ENCODE measurements at regions not wholly inside any gene's neighbourhood (a gene's known extent, or its start where the extent isn't known, plus 50 kb on each side); places are given as distances from the start of the nearest gene placed in this dataset.

DNA sequence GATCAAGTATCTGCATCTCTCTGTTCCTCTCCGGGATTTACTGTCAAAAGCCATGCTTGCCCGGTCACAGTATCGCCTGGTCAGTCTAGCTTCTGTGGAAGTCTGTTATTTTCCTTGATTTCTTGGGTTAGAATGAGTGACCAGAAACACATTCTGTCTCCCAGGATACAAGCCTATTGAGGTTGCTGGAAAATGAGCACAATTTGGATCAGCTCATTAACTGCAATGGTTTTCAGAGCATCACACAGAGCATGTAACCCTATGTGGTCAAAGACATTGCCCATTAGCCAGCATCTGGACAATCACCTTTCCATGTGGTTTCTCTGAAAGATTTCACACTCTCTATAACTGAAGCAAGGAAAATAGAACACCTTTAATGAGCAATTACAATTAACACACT, 124.2 kb upstream of the FAM98A start:
- TF ChIP-seq, protein P1, sequence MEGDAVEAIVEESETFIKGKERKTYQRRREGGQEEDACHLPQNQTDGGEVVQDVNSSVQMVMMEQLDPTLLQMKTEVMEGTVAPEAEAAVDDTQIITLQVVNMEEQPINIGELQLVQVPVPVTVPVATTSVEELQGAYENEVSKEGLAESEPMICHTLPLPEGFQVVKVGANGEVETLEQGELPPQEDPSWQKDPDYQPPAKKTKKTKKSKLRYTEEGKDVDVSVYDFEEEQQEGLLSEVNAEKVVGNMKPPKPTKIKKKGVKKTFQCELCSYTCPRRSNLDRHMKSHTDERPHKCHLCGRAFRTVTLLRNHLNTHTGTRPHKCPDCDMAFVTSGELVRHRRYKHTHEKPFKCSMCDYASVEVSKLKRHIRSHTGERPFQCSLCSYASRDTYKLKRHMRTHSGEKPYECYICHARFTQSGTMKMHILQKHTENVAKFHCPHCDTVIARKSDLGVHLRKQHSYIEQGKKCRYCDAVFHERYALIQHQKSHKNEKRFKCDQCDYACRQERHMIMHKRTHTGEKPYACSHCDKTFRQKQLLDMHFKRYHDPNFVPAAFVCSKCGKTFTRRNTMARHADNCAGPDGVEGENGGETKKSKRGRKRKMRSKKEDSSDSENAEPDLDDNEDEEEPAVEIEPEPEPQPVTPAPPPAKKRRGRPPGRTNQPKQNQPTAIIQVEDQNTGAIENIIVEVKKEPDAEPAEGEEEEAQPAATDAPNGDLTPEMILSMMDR (conservative IDR thresholded peaks at IDR 0.05; ENCODE audit: low read depth, low read length) = no peak
- DNase-seq (ENCODE audit: low read depth) = no peak
- no peak overlapping the region for H3K4me3 ChIP-seq (ENCODE audit: low read depth, low read length)

DNA sequence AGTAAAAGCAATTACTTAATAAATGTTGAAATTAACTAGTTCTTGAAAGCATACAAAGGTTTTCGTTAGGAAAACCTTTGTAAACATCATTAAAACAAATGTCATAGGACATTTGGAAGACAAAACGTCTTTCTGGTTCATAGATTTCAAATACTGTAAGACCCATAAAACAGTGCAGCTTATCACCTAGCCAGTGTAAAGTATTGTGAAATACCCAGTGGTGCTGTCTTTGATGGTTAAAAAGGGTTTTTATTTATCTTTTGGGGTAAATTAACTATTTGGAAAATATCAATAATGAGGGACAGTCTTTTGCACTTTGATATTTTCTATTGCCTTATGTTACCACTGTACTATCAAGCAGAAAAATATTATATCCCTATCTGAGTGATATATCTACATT, 120.0 kb upstream of the FAM98A start:
- DNase-seq (ENCODE audit: low read depth) = no peak
- no peak overlapping the region for H3K4me3 ChIP-seq (ENCODE audit: low read depth, low read length)
- TF ChIP-seq, protein P1 (conservative IDR thresholded peaks at IDR 0.05; ENCODE audit: low read depth, low read length) = no peak

DNA sequence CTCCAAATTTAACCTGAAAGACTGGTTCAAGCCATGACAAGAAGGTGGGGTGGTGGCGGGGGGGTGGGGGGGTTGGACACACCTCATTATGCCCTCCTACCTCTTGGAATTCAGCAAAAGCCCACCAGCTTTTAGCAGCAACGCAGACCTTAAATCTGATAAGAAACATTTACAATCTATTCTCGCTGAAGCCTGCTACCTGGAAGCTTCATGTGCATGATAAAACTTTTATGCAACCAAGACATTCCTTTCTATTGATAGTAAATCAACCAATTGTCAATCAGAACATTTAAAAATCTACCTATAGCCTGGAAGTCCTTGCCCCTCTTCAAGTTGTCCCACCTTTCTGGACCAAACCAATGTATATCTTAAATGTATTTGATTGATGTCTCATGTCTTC, 113.6 kb upstream of the FAM98A start:
- H3K4me3 ChIP-seq (ENCODE audit: low read depth, low read length) = no peak overlapping the region
- TF ChIP-seq, protein P1 (conservative IDR thresholded peaks at IDR 0.05; ENCODE audit: low read depth, low read length) = no peak
- no peak for DNase-seq (ENCODE audit: low read depth)

DNA sequence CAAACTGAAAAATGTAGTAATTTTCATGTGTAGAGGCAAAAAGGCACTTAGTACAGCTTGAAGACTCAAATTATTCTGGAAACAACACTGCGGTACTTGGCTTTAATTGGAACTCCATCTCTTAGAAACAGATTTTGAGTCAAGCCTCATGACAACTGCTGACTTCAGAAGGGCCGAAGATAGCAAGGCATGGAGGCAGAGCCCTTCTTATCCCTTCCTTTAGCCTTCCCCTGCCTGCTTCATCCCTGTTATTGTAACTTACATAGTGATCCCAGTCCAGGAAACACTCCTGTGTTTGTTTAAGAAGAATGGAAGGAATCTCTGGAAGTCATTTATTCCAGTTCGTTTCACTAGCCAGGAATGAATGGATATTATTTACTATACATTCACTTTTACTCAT, 110.9 kb upstream of the FAM98A start:
- no peak for DNase-seq (ENCODE audit: low read depth)
- H3K4me3 ChIP-seq (ENCODE audit: low read depth, low read length) = no peak overlapping the region
- TF ChIP-seq, protein P1 (conservative IDR thresholded peaks at IDR 0.05; ENCODE audit: low read depth, low read length) = no peak

DNA sequence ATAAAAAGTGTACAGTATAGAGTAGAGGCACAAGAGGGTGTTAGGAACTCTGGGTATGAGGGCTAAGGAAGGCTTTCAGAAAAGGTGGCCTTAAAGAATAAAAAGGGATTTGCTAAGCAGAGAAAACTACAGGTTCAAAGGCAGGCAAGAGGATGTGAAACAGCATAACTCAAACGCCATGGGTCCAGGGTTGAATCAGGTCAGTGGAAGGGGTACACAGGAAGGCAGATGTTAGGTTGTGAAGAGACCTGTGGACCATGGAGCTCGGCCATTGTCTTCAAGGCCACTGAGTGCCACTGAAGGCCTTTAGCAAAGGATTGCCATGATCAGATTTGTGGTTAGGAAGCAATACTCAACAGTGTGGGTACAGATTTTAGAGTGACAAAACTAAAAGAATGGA, 108.2 kb upstream of the FAM98A start:
- DNase-seq (ENCODE audit: low read depth) = no peak
- H3K4me3 ChIP-seq (ENCODE audit: low read depth, low read length) = no peak overlapping the region
- TF ChIP-seq, protein P1 (conservative IDR thresholded peaks at IDR 0.05; ENCODE audit: low read depth, low read length) = no peak

DNA sequence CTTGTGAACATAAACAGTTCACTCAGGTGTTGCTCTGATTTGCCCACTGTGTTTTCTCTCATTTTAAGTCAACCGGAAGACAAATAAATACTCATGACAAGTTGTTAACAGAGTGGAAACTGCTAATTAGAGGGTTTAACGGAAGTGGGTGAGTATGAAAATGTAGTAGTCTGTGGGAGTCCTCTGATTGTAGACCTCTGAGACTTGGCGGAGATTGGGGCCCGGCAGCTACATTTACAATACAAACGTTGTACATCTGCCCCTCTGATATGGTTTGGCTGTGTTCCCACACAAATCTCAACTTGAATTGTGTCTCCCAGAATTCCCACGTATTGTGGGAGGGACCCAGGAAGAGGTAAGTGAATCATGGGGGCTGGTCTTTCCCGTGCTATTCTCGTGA, 107.3 kb upstream of the FAM98A start:
- TF ChIP-seq, protein P1 (conservative IDR thresholded peaks at IDR 0.05; ENCODE audit: low read depth, low read length) = no peak
- DNase-seq (ENCODE audit: low read depth) = no peak
- H3K4me3 ChIP-seq (ENCODE audit: low read depth, low read length) = no peak overlapping the region

DNA sequence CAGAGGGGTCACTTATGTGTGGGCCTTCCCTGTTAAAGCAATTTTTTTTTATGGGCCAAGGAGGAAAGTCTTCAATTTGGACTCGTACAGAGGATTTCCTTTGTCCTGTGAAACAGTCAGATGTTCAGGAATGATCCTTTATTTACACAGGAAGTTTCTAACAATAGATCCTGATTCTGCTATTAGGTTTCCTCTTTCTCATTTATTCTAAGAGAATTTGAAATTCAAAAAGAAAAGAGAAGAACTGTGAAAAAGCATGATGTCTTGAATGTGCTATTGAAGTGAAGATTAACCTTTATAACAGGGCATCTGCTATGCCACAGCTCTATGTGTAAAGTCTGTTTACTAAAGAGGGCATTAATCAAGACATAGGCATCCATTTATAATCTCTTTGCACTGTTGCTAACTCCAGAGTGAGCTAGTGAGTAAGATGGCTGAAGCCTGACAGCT, 105.3 kb upstream of the FAM98A start:
- TF ChIP-seq, protein P1 (conservative IDR thresholded peaks at IDR 0.05; ENCODE audit: low read depth, low read length) = no peak
- no peak for DNase-seq (ENCODE audit: low read depth)
- no peak overlapping the region for H3K4me3 ChIP-seq (ENCODE audit: low read depth, low read length)
